GM12865 (cell line): ENCODE measurements at regions not wholly inside any gene's neighbourhood (a gene's known extent, or its start where the extent isn't known, plus 50 kb on each side); places are given as distances from the start of the nearest gene placed in this dataset.
A peak's percentile ranks its signal among the peaks of the same experiment; 100 is the strongest.

Experiments
- DNase-seq: peaks from one replicate; pipeline ENCODE4 v3.0.0; 2010; ENCODE audit warnings: low read depth
- H3K4me3 ChIP-seq: 2 replicates; pipeline ENCODE4 v1.5.1; 2011; ENCODE audit warnings: mild to moderate bottlenecking, low read depth, low read length, control low read depth
- TF ChIP-seq, protein P1 (sequence below): IDR thresholded peaks from 2 replicates; pipeline ENCODE4 v1.5.1; 2011; ENCODE audit warnings: low read length, control low read depth, low read depth, inconsistent platforms; ENCODE audit not compliant: insufficient read depth; ENCODE audit errors: missing control alignments

DNA sequence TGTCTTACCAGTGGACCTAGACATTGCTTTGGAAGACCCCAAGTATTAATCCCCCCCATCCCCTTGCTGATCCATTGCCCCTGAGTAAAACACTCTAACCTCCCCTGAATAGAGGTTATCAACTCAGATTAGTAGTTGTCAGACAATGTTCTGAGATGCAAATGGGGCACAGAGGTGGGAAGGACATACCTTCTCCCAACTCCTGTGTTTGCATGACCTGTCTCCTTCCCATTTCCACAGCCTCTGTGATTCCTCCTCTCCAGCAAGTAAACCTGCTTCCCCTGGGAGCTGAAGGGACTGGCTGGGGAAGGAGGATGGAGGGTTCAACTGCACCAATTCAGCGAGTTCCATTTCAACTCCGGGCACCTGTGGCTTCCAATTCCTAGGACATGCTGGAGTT is 199.8 kb upstream of the SASH1 start:
- TF ChIP-seq, protein P1, sequence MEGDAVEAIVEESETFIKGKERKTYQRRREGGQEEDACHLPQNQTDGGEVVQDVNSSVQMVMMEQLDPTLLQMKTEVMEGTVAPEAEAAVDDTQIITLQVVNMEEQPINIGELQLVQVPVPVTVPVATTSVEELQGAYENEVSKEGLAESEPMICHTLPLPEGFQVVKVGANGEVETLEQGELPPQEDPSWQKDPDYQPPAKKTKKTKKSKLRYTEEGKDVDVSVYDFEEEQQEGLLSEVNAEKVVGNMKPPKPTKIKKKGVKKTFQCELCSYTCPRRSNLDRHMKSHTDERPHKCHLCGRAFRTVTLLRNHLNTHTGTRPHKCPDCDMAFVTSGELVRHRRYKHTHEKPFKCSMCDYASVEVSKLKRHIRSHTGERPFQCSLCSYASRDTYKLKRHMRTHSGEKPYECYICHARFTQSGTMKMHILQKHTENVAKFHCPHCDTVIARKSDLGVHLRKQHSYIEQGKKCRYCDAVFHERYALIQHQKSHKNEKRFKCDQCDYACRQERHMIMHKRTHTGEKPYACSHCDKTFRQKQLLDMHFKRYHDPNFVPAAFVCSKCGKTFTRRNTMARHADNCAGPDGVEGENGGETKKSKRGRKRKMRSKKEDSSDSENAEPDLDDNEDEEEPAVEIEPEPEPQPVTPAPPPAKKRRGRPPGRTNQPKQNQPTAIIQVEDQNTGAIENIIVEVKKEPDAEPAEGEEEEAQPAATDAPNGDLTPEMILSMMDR, result no peak
- no peak for DNase-seq

DNA sequence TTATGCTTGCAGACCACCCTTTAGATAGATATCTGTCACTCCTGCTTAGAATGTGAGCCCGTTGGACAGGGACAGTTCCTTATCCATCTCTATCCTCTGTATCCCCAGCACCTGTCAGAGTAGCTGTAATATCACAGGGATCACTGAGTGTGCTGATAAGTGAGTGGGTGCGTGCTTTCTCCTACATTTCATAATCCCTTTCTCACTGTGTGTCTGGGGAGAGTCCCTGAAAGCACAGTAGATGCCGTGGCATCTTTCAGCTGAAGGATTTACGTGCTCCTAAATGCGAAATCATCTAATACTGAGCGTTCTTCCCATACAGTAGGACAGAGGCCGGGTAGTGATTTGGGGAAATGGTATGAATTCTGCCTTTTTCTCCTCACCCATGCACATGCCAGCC is 198.9 kb upstream of the SASH1 start:
- TF ChIP-seq, protein P1, result no peak
- H3K4me3 ChIP-seq, result no peak overlapping the region
- no peak for DNase-seq

More for the DNA sequence above, 199.8 kb upstream of the SASH1 start:
- H3K4me3 ChIP-seq, result no peak overlapping the region

DNA sequence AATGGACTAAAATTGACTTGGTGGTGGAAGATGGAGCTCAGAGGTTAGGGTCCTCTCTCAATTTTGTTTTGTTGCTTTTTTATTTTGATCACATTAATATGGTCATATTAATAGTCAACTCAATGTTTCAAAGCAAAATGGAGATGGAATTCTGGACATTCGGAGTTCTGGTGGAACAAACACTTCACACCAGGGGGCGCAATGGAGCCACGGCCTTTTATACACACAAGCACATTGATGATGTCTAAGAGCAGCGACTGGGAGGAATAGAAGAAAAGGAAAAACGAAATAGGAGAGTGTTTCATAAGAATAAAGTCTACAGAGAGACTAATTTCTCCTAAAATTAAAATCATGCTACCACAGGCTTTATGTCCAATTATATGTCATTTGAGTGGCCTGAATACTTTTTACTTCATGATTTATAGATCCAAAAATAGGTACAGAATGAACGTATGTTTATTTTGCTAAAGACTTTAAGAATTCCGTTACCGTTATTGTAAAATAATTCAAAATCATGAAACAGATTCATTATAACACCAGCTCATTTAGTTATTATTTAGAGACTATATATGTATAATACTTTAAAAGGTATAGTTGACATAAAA is 197.6 kb upstream of the SASH1 start:
- no peak overlapping the region for H3K4me3 ChIP-seq
- TF ChIP-seq, protein P1, result peak; percentile 76
- DNase-seq, result peak; percentile 67

DNA sequence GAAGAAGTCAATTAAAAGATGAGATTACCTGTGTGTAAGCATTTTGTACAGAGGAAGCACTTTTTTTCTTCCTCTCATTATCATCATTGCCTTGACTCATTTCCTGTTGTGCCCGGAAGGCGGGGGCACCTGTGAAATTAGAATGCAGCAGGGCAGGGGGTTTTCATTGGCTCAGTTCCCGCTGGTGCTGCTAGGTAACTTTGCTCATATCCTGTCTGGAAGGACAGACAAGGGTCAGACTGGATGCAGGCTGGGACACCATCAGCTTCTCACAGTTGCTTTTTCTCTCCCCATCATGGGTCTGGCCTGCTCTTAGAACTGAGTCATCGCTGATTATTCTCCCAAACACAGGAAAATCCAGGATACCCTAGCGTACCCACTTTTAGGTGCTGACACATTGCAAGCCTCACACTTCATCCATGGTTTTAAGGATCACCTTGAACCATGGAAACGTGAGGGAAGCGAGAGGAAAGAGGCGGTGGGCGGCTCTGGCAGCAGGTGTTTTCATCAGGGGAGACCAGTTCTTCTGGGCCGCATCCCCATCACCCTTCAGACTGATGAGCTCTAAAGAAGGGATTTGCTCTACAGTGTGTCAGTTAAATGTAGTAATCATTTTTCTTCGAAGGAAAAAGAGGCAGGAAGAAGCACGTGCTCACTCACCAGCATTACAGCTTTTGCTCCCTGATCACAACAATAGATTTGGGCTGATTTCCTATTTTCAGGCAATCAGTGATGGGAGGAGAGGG is 195.7 kb upstream of the SASH1 start:
- DNase-seq, result peak; percentile 19
- no peak overlapping the region for H3K4me3 ChIP-seq
- TF ChIP-seq, protein P1, result no peak

GRCh38 chr6:148147463-148147830 is 195.2 kb upstream of the SASH1 start:
- TF ChIP-seq, protein P1, result no peak
- DNase-seq, result no peak
- H3K4me3 ChIP-seq, result no peak overlapping the region

GRCh38 chr6:148151896-148152643 is 190.6 kb upstream of the SASH1 start:
- TF ChIP-seq, protein P1, result no peak
- DNase-seq, result no peak
- no peak overlapping the region for H3K4me3 ChIP-seq
